HepG2 (cell line): ENCODE measurements at regions not wholly inside any gene's neighbourhood (a gene's known extent, or its start where the extent isn't known, plus 50 kb on each side); places are given as distances from the start of the nearest gene placed in this dataset.

ENCODE experiments used
- ATAC-seq: fragments of 200-7000 bp; cut with Tn5 transposase; 3 replicates; pipeline ENCODE4 v1.9.1; 2020; ENCODE audit warnings: mild to moderate bottlenecking, moderate library complexity
- BruUV-seq: library from RNA; stranded (reverse); fragments of 400-500 nt; replicated peaks from 2 replicates; lab custom pipeline; 2021; lab: Mats Ljungman, UMichigan
- CTCF ChIA-PET: fragments of 300-600 bp; formaldehyde crosslinking; extraction: SDS; loops from one replicate; lab custom pipeline; 2021; ENCODE audit warnings: low total read pairs, inconsistent platforms, low intra/inter-chr PET ratio; lab: Yijun Ruan, JAX
- POLR2A ChIA-PET: fragments of 350-600 bp; sonication (Branson Sonifier 250); formaldehyde crosslinking; loops from one replicate; lab custom pipeline; 2020; ENCODE audit warnings: antibody characterized with exemption, inconsistent platforms; lab: Yijun Ruan, JAX
- DNase-seq: peaks from one replicate; pipeline ENCODE4 v3.0.0-alpha.2; 2015; ENCODE audit warnings: low spot score
- FAIRE-seq: peaks from 3 replicates; lab custom pipeline; 2011; peaks lifted over from hg19 to GRCh38; lab: Jason Lieb, UNC
- H2AFZ ChIP-seq: one replicate; pipeline ENCODE4 v1.6.1; 2011; ENCODE audit warnings: low read length, inconsistent platforms
- H3K27ac ChIP-seq: fragments of 300-600 bp; 3 replicates; pipeline ENCODE4 v1.8.0; 2011; ENCODE audit warnings: mixed run types, mild to moderate bottlenecking, mixed read lengths, low read length, inconsistent platforms; ENCODE audit not compliant: insufficient read depth; ENCODE audit errors: extremely low read length
- H3K27me3 ChIP-seq, 2 experiments: fragments of 200-600 bp in 1 of 2; 2 replicates in 1 of 2; 3 replicates in 1 of 2; pipeline versions ENCODE4 v1.6.0 to v1.8.0; 2011; ENCODE audit warnings: low read length in 2 of 2, mild to moderate bottlenecking in 2 of 2, moderate library complexity in 2 of 2, inconsistent platforms in 1 of 2; ENCODE audit not compliant: insufficient read depth in 2 of 2, control insufficient read depth in 1 of 2
- H3K36me3 ChIP-seq, 2 experiments: fragments of 200-600 bp in 1 of 2; replicated peaks in 1 of 2; 2 replicates in 1 of 2; 3 replicates in 1 of 2; pipeline versions ENCODE4 v1.5.1 to v1.8.0; 2011; ENCODE audit warnings: low read length in 2 of 2, inconsistent platforms in 1 of 2; ENCODE audit not compliant: insufficient read depth in 2 of 2, control insufficient read depth in 1 of 2
- H3K4me1 ChIP-seq: 2 replicates; pipeline ENCODE4 v1.5.1; 2012; ENCODE audit warnings: low read length, inconsistent platforms; ENCODE audit not compliant: insufficient read depth
- H3K4me2 ChIP-seq: 2 replicates; pipeline ENCODE4 v1.6.0; 2011; ENCODE audit warnings: low read depth, low read length, inconsistent platforms
- H3K4me3 ChIP-seq, 3 experiments: fragments of 200-600 bp in 1 of 3; sonication (generic), shearing (Covaris generic) in 1 of 3; replicated peaks in 1 of 3; 2 replicates each; pipeline ENCODE4 v1.5.1; 2011 to 2016; ENCODE audit warnings: low read length in 3 of 3, inconsistent platforms in 2 of 3, low read depth in 2 of 3, mild to moderate bottlenecking in 2 of 3, control low read depth in 1 of 3, mixed read lengths in 1 of 3; ENCODE audit not compliant: insufficient read depth in 1 of 3
- H3K79me2 ChIP-seq: one replicate; pipeline ENCODE4 v1.6.1; 2011; ENCODE audit warnings: low read length, inconsistent platforms; ENCODE audit not compliant: insufficient read depth
- H3K9ac ChIP-seq: 2 replicates; pipeline ENCODE4 v1.6.0; 2011; ENCODE audit warnings: mild to moderate bottlenecking, low read depth, low read length, inconsistent platforms; ENCODE audit not compliant: insufficient read depth
- H3K9me3 ChIP-seq: 2 replicates; pipeline ENCODE4 v1.5.1; 2012; ENCODE audit warnings: mild to moderate bottlenecking, low read length
- H4K20me1 ChIP-seq: 2 replicates; pipeline ENCODE4 v1.6.0; 2011; ENCODE audit warnings: inconsistent platforms, mild to moderate bottlenecking, low read length, moderate library complexity; ENCODE audit not compliant: insufficient read depth
- DNMT1 ChIP-seq: sonication (generic); formaldehyde crosslinking; IDR thresholded peaks from 2 replicates; pipeline ENCODE4 v1.5.1; 2020; ENCODE audit warnings: mild to moderate bottlenecking, missing genetic modification reagents
- ERF ChIP-seq: IDR thresholded peaks from 2 replicates; pipeline ENCODE4 v1.6.1; 2018; ENCODE audit warnings: missing biosample characterization, missing genetic modification reagents
- JUND ChIP-seq: sonication (generic); formaldehyde crosslinking; IDR thresholded peaks from 2 replicates; pipeline ENCODE4 v1.8.0; 2022; ENCODE audit warnings: mild to moderate bottlenecking, missing genetic modification reagents
- PCBP1 ChIP-seq: fragments of 200-400 bp; formaldehyde crosslinking; IDR thresholded peaks from 2 replicates; pipeline ENCODE4 v1.6.1; 2017; ENCODE audit warnings: mild to moderate bottlenecking, low read depth, low read length, borderline replicate concordance
- POGZ ChIP-seq: sonication (generic); formaldehyde crosslinking; IDR thresholded peaks from 2 replicates; pipeline ENCODE4 v1.4.0; 2020; ENCODE audit warnings: mild to moderate bottlenecking, missing genetic modification reagents
- SIX4 ChIP-seq: sonication (generic); formaldehyde crosslinking; IDR thresholded peaks from 2 replicates; pipeline ENCODE4 v1.4.0; 2020; ENCODE audit warnings: missing genetic modification reagents
- SP4 ChIP-seq: sonication (generic); formaldehyde crosslinking; IDR thresholded peaks from 2 replicates; pipeline ENCODE4 v1.8.1; 2023; ENCODE audit warnings: mild to moderate bottlenecking, missing genetic modification reagents
- ZNF282 ChIP-seq: fragments of 450-650 bp; IDR thresholded peaks from 2 replicates; pipeline ENCODE4 v1.6.1; 2018; ENCODE audit not compliant: partially characterized antibody
- WGBS: methylation state at CpG from one replicate; pipeline ENCODE4 v1.1.6; 2017; ENCODE audit warnings: low lambda C conversion rate; 5-methylcytosine and 5-hydroxymethylcytosine counted together
- in situ Hi-C: cut with HindIII; loops from 2 replicates; pipeline ENCODE4 v1.10.0; 2017; ENCODE audit warnings: low pct_unique_long_range_greater_than_20kb; ENCODE audit not compliant: extremely low pct_ligation_motif_present
- intact Hi-C: fragments of 100-400 bp; cut with micrococcal nuclease; formaldehyde crosslinking; loops from one replicate; pipeline ENCODE4 v1.10.0; 2022; ENCODE audit not compliant: unreplicated experiment
- TF ChIP-seq, protein P1 (sequence below): sonication (generic); formaldehyde crosslinking; IDR thresholded peaks from 2 replicates; pipeline ENCODE4 v1.5.0; 2020; ENCODE audit warnings: missing genetic modification reagents
- TF ChIP-seq, protein P2 (sequence below): sonication (generic); formaldehyde crosslinking; IDR thresholded peaks from 2 replicates; pipeline ENCODE4 v1.4.0; 2020; ENCODE audit warnings: mild to moderate bottlenecking, missing genetic modification reagents

DNA sequence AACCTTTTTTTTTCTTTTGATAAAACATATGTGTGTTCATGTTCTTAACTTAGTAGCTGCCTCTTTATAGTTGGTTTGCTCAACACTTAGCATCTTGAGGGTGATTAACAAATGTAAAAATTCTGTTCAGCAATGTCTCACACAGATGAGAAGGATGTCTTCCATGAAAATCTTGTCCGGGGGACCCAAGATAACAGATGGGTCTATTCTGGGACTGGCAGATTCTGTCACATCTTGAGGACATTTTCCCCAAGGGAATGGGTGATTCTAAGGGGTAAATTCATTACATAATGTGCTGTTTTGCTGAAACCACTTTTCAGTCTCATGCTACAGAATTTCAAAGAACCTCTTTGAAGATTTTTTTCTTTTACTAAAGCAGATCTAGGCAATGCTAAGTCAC lies 342.2 kb downstream of the IGSF11 start:
- no peak for ATAC-seq
- no peak for FAIRE-seq
- no peaks in the 10 kb centered on the region for H3K79me2 ChIP-seq
- POLR2A ChIA-PET, result no interaction called here
- in situ Hi-C loops (no loop called here), intact Hi-C loops (no loop called here)
- no peak overlapping the region for H3K4me2 ChIP-seq
- DNase-seq, result no peak
- H3K9ac ChIP-seq, result no peak overlapping the region
- H3K27me3 ChIP-seq, result no peaks in the 10 kb centered on the region
- TF ChIP-seq PCBP1, result no peak
- TF ChIP-seq ERF, result no peak
- TF ChIP-seq, protein P1, sequence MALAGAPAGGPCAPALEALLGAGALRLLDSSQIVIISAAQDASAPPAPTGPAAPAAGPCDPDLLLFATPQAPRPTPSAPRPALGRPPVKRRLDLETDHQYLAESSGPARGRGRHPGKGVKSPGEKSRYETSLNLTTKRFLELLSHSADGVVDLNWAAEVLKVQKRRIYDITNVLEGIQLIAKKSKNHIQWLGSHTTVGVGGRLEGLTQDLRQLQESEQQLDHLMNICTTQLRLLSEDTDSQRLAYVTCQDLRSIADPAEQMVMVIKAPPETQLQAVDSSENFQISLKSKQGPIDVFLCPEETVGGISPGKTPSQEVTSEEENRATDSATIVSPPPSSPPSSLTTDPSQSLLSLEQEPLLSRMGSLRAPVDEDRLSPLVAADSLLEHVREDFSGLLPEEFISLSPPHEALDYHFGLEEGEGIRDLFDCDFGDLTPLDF (CRISPR knock-in tag), result no peak
- TF ChIP-seq JUND (CRISPR knock-in tag), result no peak
- no peak for TF ChIP-seq SP4 (CRISPR knock-in tag)
- no peak for TF ChIP-seq DNMT1 (CRISPR knock-in tag)
- TF ChIP-seq, protein P2, sequence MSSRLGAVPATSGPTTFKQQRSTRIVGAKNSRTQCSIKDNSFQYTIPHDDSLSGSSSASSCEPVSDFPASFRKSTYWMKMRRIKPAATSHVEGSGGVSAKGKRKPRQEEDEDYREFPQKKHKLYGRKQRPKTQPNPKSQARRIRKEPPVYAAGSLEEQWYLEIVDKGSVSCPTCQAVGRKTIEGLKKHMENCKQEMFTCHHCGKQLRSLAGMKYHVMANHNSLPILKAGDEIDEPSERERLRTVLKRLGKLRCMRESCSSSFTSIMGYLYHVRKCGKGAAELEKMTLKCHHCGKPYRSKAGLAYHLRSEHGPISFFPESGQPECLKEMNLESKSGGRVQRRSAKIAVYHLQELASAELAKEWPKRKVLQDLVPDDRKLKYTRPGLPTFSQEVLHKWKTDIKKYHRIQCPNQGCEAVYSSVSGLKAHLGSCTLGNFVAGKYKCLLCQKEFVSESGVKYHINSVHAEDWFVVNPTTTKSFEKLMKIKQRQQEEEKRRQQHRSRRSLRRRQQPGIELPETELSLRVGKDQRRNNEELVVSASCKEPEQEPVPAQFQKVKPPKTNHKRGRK (CRISPR knock-in tag), result no peak
- no peak for TF ChIP-seq SIX4 (CRISPR knock-in tag)
- TF ChIP-seq ZNF282, result no peak
- TF ChIP-seq POGZ (CRISPR knock-in tag), result no peak
- no peaks in the 10 kb centered on the region for H3K4me1 ChIP-seq
- H3K27ac ChIP-seq, result no peak overlapping the region
- BruUV-seq, result no TSS peak
- no peaks in the 10 kb centered on the region for H3K9me3 ChIP-seq
- H2AFZ ChIP-seq, result no peak overlapping the region
- no peak overlapping the region for H3K4me3 ChIP-seq
- H4K20me1 ChIP-seq, result no peaks in the 10 kb centered on the region
- CTCF ChIA-PET, result no interaction called here
- no peaks in the 10 kb centered on the region for H3K36me3 ChIP-seq
- WGBS, result 6% methylated on average over 1 of the region's 1 CpG
